ENCODE measurements at regions not wholly inside any gene's neighbourhood (a gene's known extent, or its start where the extent isn't known, plus 50 kb on each side); places are given as distances from the start of the nearest gene placed in this dataset.

DNA sequence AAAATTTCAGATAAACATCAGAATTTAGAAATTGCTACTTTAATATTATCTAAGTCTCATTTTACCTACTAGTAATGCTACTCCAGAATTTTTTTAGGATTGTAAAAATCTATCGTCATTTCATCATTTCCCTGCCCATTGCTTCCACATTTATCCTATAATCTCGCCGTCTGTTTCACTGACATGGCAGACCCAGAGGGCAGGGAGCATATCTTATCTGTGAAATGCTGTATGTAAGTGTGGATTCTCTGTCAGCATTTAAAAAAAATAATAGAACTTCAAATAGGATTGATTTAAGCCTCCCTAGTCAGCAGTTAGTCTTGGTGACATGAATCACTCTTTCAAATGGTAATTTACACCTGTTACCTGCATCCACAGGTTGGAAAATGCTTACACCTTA is 314.4 kb downstream of the PCDH7 start:
- TF ChIP-seq, protein P1, sequence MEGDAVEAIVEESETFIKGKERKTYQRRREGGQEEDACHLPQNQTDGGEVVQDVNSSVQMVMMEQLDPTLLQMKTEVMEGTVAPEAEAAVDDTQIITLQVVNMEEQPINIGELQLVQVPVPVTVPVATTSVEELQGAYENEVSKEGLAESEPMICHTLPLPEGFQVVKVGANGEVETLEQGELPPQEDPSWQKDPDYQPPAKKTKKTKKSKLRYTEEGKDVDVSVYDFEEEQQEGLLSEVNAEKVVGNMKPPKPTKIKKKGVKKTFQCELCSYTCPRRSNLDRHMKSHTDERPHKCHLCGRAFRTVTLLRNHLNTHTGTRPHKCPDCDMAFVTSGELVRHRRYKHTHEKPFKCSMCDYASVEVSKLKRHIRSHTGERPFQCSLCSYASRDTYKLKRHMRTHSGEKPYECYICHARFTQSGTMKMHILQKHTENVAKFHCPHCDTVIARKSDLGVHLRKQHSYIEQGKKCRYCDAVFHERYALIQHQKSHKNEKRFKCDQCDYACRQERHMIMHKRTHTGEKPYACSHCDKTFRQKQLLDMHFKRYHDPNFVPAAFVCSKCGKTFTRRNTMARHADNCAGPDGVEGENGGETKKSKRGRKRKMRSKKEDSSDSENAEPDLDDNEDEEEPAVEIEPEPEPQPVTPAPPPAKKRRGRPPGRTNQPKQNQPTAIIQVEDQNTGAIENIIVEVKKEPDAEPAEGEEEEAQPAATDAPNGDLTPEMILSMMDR (conservative IDR thresholded peaks at IDR 0.05; ENCODE audit: low read depth, low read length), result no peak
- no peak for TF ChIP-seq EZH2 (IDR thresholded peaks at IDR 0.05; ENCODE audit: borderline replicate concordance, low read depth, low read length, poor library complexity, severe bottlenecking)
